GM12878 (cell line): ENCODE measurements at regions not wholly inside any gene's neighbourhood (a gene's known extent, or its start where the extent isn't known, plus 50 kb on each side); places are given as distances from the start of the nearest gene placed in this dataset.

ENCODE experiments used
- ATAC-seq: fragments of 200-7000 bp; cut with Tn5 transposase; 3 replicates; pipeline ENCODE4 v1.9.1; 2020; ENCODE audit warnings: mild to moderate bottlenecking, moderate library complexity
- BruUV-seq: library from RNA; stranded (reverse); fragments of 400-500 nt; replicated peaks from 2 replicates; lab custom pipeline; 2021; lab: Mats Ljungman, UMichigan
- CTCF ChIA-PET: fragments of 300-600 bp; sonication (Branson Sonifier 250); formaldehyde crosslinking; extraction: SDS; loops from one replicate; lab custom pipeline; 2021; ENCODE audit warnings: inconsistent platforms; lab: Yijun Ruan, JAX
- POLR2A ChIA-PET: fragments of 350-600 bp; formaldehyde crosslinking; extraction: SDS; loops from one replicate; lab custom pipeline; 2021; ENCODE audit warnings: inconsistent platforms; lab: Charles Lee
- RAD21 ChIA-PET: fragments of 300-600 bp; sonication (Branson Sonifier 250); formaldehyde crosslinking; loops from one replicate; lab custom pipeline; 2023; ENCODE audit warnings: antibody characterized with exemption; ENCODE audit not compliant: unreplicated experiment; lab: Charles Lee
- SMC1A ChIA-PET: fragments of 300-600 bp; sonication (Branson Sonifier 250); formaldehyde crosslinking; loops from one replicate; lab custom pipeline; 2023; ENCODE audit not compliant: unreplicated experiment, uncharacterized antibody; lab: Charles Lee
- DNase-seq: peaks from one replicate; pipeline ENCODE4 v3.0.0-alpha.2; 2011; ENCODE audit warnings: low read depth, low spot score
- FAIRE-seq: peaks from 3 replicates; lab custom pipeline; 2011; peaks lifted over from hg19 to GRCh38; lab: Jason Lieb, UNC
- H2AFZ ChIP-seq: 2 replicates; pipeline ENCODE4 v1.6.0; 2011; ENCODE audit warnings: low read depth, low read length, control low read depth; ENCODE audit not compliant: control insufficient read depth
- H3K27ac ChIP-seq: 2 replicates; pipeline ENCODE4 v1.5.1; 2011; ENCODE audit warnings: control low read depth; ENCODE audit not compliant: control insufficient read depth, insufficient read depth
- H3K27me3 ChIP-seq, 2 experiments: replicated peaks in 1 of 2; 2 replicates each; pipeline versions ENCODE4 v1.6.0 to v1.6.1; 2011; ENCODE audit warnings: low read length in 1 of 2; ENCODE audit not compliant: control insufficient read depth in 2 of 2, insufficient read depth in 2 of 2
- H3K36me3 ChIP-seq, 2 experiments: 2 replicates each; pipeline ENCODE4 v1.5.1; 2011; ENCODE audit warnings: low read length in 1 of 2; ENCODE audit not compliant: control insufficient read depth in 2 of 2, insufficient read depth in 2 of 2
- H3K4me1 ChIP-seq: 2 replicates; pipeline ENCODE4 v1.6.1; 2011; ENCODE audit warnings: mild to moderate bottlenecking, low read length, moderate library complexity, mixed read lengths; ENCODE audit not compliant: control insufficient read depth, insufficient read depth
- H3K4me2 ChIP-seq: 2 replicates; pipeline ENCODE4 v1.6.0; 2011; ENCODE audit warnings: control low read depth; ENCODE audit not compliant: control insufficient read depth, insufficient read depth
- H3K4me3 ChIP-seq: fragments of 200-600 bp; sonication (generic); 2 replicates; pipeline ENCODE4 v1.5.1; 2016
- H3K79me2 ChIP-seq: 2 replicates; pipeline ENCODE4 v1.6.0; 2011; ENCODE audit warnings: low read length; ENCODE audit not compliant: control insufficient read depth, insufficient read depth
- H3K9ac ChIP-seq: 2 replicates; pipeline ENCODE4 v1.8.0; 2011; ENCODE audit warnings: low read length, control low read depth, mixed read lengths; ENCODE audit not compliant: control insufficient read depth, insufficient read depth
- H3K9me3 ChIP-seq: replicated peaks from 3 replicates; pipeline ENCODE4 v1.5.1; 2011; ENCODE audit warnings: mild to moderate bottlenecking, low read length; ENCODE audit not compliant: control insufficient read depth, insufficient read depth
- H4K20me1 ChIP-seq: 2 replicates; pipeline ENCODE4 v1.6.0; 2011; ENCODE audit not compliant: control insufficient read depth, insufficient read depth
- JUNB ChIP-seq: IDR thresholded peaks from 2 replicates; pipeline ENCODE4 v1.6.1; 2016; ENCODE audit warnings: antibody characterized with exemption, mild to moderate bottlenecking
- POLR2AphosphoS5 ChIP-seq: IDR thresholded peaks from 2 replicates; pipeline ENCODE4 v1.6.1; 2011; ENCODE audit warnings: mild to moderate bottlenecking, low read length, inconsistent platforms
- STAT3 ChIP-seq: IDR thresholded peaks from 2 replicates; pipeline ENCODE4 v1.6.1; 2011; ENCODE audit warnings: low read depth, low read length, improper control_type of control experiment
- SUPT20H ChIP-seq: IDR thresholded peaks from 2 replicates; pipeline ENCODE4 v1.6.1; 2011; ENCODE audit warnings: low read depth, mild to moderate bottlenecking, low read length, moderate library complexity, borderline replicate concordance; ENCODE audit not compliant: control insufficient read depth
- SUZ12 ChIP-seq: fragments of 200-600 bp; sonication (generic); IDR thresholded peaks from one replicate; pipeline ENCODE4 v1.6.1; 2018; ENCODE audit warnings: antibody characterized with exemption, mild to moderate bottlenecking; ENCODE audit not compliant: unreplicated experiment
- ZBED1 ChIP-seq: IDR thresholded peaks from 2 replicates; pipeline ENCODE4 v1.6.1; 2016; ENCODE audit warnings: borderline replicate concordance
- WGBS: methylation state at CpG from one replicate; pipeline ENCODE4 v1.1.6; 2016; ENCODE audit warnings: low lambda C conversion rate; ENCODE audit not compliant: insufficient replicate concordance, insufficient coverage; ENCODE audit errors: missing lambda C conversion rate; 5-methylcytosine and 5-hydroxymethylcytosine counted together
- in situ Hi-C: fragments of 300-500 bp; cut with MboI; formaldehyde crosslinking; loops from 9 replicates; pipeline ENCODE4 v1.14.3; 2018; ENCODE audit warnings: mixed read lengths
- intact Hi-C: fragments of 100-400 bp; cut with micrococcal nuclease; formaldehyde crosslinking; loops from one replicate; pipeline ENCODE4 v1.14.2; 2022; ENCODE audit not compliant: unreplicated experiment
- TF ChIP-seq, protein P1 (sequence below): fragments of 150-350 bp; IDR thresholded peaks from 2 replicates; pipeline ENCODE4 v1.6.1; 2014; ENCODE audit warnings: mild to moderate bottlenecking, low read depth, low read length
- TF ChIP-seq, protein P2 (sequence below): IDR thresholded peaks from 2 replicates; pipeline ENCODE4 v1.6.1; 2012; ENCODE audit warnings: low read length, inconsistent platforms

GRCh38 chr12:114611145-114612018, 72.6 kb downstream of the TBX3 start:
- no peaks in the 10 kb centered on the region for H3K36me3 ChIP-seq
- no peak for DNase-seq
- H3K79me2 ChIP-seq, result no peaks in the 10 kb centered on the region
- no peaks in the 10 kb centered on the region for H3K4me1 ChIP-seq
- H3K9ac ChIP-seq, result no peak overlapping the region
- BruUV-seq, result no TSS peak
- H2AFZ ChIP-seq, result no peak overlapping the region
- H3K27ac ChIP-seq, result no peak overlapping the region
- FAIRE-seq, result no peak
- ChIA-PET RAD21 (no interaction called here), POLR2A (no interaction called here), CTCF (interaction anchor here (1.2 kb wide), 1 partner anchor 13 kb away, joined by 4 read pairs; no protein-coding TSS in a partner anchor), SMC1A (no interaction called here)
- WGBS, result 12% methylated on average over 8 of the region's 8 CpGs
- H3K4me2 ChIP-seq, result no peak overlapping the region
- ATAC-seq, result peak; percentile 20; the same call in 1 of the 3 replicates
- H3K4me3 ChIP-seq, result no peak overlapping the region
- intact Hi-C loops (no loop called here), in situ Hi-C loops (no loop called here)
- TF ChIP-seq, protein P1, sequence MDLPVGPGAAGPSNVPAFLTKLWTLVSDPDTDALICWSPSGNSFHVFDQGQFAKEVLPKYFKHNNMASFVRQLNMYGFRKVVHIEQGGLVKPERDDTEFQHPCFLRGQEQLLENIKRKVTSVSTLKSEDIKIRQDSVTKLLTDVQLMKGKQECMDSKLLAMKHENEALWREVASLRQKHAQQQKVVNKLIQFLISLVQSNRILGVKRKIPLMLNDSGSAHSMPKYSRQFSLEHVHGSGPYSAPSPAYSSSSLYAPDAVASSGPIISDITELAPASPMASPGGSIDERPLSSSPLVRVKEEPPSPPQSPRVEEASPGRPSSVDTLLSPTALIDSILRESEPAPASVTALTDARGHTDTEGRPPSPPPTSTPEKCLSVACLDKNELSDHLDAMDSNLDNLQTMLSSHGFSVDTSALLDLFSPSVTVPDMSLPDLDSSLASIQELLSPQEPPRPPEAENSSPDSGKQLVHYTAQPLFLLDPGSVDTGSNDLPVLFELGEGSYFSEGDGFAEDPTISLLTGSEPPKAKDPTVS, result no peak
- TF ChIP-seq ZBED1 (no peak), STAT3 (no peak), JUNB (no peak), SUPT20H (no peak), SUZ12 (no peak), POLR2AphosphoS5 (no peak)
- TF ChIP-seq, protein P2, sequence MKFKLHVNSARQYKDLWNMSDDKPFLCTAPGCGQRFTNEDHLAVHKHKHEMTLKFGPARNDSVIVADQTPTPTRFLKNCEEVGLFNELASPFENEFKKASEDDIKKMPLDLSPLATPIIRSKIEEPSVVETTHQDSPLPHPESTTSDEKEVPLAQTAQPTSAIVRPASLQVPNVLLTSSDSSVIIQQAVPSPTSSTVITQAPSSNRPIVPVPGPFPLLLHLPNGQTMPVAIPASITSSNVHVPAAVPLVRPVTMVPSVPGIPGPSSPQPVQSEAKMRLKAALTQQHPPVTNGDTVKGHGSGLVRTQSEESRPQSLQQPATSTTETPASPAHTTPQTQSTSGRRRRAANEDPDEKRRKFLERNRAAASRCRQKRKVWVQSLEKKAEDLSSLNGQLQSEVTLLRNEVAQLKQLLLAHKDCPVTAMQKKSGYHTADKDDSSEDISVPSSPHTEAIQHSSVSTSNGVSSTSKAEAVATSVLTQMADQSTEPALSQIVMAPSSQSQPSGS, result no peak
- no peaks in the 10 kb centered on the region; the same call in 2 of the 3 replicates for H3K9me3 ChIP-seq
- no peaks in the 10 kb centered on the region for H3K27me3 ChIP-seq
- H4K20me1 ChIP-seq, result no peaks in the 10 kb centered on the region
